CMK (cell line): ENCODE measurements at regions not wholly inside any gene's neighbourhood (a gene's known extent, or its start where the extent isn't known, plus 50 kb on each side); places are given as distances from the start of the nearest gene placed in this dataset.

Experiments used
- DNase-seq: peaks from one replicate; pipeline ENCODE4 v3.0.0-alpha.2; 2010; ENCODE audit warnings: low read depth

- no peak for DNase-seq
These were observed 71.9 kb upstream of the PPARA start for GRCh38 chr22:46078241-46079092.

- no peak for DNase-seq
These were observed 71.0 kb upstream of the PPARA start for GRCh38 chr22:46079093-46079860.

DNA sequence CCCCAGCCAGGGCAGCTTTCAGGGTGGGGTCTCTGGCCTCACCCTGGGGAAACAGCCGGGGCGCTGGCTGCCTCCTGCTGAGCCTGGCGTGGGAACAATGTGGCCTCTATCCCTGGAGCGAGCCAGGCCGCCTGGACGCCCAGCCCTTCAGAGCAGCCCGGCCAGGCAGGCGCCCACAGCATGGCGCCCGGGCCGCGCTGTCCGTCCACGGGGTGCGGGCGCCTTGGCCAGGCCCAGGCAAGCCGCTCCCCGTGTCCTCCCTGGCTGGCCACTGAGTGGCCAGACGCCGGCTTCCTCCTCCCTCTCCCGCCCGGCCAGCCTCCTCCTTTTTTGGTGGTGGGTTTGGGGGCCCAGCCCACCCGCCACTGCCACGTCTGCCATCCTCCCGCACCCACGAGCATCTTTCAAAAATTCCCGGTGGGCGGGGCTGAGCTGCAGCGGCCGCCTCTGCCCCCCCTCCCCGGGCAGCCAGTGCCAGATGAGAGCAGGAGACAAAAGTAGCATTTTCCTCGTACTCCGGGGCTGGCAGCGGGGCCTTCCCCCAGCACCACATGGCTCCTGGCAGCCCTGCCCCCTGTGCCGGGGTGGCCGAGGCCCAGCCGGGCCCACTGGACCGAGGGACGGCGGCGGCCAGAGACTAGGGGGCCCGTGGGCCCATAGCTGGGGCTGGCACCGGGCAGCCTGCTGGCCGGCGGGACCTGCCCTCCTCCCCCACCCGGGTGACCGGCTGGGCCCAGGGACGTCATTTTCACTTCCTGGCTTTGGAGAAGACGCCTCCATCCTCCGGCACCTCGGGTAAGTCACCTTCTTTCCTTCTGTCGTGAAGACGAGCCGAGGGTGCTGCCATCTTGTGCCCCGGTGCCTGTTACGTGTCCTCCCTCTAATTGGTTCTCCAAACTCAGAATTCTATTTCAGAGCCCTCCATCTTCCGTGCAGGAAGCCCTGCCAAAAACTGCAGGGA is 70.2 kb upstream of the PPARA start:
- no peak for DNase-seq

DNA sequence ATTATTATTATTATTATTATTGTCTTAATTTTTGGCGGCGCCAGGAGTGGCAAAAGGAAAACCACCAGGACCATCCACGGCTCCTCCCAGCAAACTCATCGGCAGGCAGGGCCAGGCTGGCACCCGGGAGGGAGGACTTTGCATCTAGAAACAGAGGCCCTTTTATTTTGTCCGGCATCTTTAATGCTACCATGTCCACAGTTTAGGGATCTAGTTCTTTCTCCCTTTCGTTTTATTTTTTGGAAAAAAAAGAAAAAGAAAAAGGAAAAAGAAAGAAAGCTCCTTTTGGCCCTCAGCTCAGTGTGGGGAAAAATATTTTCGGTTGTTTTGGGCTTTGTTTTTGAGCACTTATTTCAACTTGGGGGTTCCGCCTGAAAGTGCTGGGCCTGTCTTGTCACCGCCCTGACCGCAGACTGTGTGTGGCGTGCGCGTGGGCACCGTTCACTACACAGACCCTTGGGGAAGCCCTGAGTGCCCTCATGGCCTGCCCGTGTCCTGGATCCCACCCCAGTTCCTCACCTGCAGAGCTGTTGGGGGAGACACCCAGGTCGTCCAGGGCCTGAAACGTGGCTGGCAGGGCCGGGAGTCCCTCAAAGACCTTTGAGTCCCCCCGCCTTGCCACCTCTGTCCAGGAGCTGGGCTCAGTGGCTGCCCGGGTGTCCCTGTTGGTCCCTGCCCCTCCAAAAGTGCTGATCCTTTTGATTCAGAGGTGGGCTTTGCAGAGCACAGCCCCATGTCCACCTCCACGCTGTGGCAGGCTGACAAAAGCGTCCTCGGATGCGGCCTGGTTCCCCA is 69.1 kb upstream of the PPARA start:
- DNase-seq, result no peak

GRCh38 chr22:46081831-46082210 is 68.5 kb upstream of the PPARA start:
- no peak for DNase-seq

- no peak for DNase-seq
These were observed 67.7 kb upstream of the PPARA start for GRCh38 chr22:46082633-46083032.

DNA sequence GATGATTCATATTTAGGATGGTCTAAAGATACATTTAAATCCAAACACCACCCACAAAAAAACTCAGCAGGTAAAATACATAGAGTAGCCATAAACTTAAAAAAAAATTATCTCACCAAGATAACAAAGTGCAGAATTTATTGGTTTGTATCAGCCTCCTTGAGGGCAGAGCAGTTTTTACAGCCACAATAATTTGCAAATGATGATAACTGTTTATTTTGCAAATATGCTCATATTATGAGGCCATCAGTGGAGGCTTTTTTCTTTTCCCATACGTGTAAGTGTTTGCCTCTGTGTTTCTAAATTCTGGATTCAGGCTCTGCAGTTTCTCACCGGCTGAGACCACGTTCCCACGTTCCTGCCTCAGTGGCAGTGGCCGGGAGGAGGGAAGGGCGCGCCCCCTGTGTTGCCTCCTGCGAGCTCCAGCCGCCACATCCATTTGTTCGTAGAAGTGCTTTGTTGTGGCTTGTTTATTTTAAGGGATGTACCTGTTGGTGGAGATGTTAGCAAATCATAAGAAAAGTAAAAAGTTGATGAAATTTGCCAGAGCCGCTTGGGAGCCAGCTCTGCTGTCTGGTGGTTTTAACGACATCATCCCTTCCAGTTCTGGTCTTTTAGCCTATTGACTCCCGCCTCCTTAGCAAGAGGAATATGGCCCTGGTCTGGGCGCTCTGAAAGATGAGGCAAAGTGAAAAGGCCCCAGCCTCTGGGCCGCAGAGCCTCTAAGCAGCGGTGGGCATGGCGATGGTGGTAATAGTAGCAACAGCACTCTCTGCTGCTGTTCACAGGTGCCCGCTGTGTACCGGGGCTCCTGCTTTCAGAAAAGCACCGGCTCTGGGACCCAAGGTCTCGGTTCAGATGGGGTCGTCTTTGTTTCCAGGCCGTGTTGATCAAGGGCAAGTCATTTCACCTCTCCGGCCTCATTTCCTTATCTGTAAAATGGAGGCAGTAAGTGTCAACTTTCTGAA is 66.7 kb upstream of the PPARA start:
- no peak for DNase-seq

DNA sequence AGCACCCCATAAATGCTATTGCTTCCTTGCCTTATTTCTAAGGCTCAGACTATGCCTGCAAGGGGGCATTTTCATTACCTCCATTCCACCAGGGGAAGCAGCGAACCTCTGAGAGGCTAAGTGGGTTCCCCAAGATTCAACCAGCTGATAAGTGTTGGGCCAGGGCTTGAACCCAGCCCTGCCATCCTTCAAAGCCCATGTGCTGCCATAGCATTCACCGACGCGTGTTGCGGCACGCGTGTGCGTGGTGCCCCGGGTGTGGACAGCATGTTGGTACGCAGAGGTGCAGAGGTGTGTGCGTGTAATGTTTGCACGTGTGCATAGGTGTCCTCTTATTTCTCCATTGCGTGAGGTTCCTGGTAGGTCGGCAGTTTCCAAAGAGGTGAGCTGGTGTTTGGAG is 66.0 kb upstream of the PPARA start:
- DNase-seq, result no peak

- DNase-seq, result no peak
These were observed 65.1 kb upstream of the PPARA start for GRCh38 chr22:46084943-46085827.

- no peak for DNase-seq
These were observed 64.3 kb upstream of the PPARA start for GRCh38 chr22:46085828-46086576.

DNA sequence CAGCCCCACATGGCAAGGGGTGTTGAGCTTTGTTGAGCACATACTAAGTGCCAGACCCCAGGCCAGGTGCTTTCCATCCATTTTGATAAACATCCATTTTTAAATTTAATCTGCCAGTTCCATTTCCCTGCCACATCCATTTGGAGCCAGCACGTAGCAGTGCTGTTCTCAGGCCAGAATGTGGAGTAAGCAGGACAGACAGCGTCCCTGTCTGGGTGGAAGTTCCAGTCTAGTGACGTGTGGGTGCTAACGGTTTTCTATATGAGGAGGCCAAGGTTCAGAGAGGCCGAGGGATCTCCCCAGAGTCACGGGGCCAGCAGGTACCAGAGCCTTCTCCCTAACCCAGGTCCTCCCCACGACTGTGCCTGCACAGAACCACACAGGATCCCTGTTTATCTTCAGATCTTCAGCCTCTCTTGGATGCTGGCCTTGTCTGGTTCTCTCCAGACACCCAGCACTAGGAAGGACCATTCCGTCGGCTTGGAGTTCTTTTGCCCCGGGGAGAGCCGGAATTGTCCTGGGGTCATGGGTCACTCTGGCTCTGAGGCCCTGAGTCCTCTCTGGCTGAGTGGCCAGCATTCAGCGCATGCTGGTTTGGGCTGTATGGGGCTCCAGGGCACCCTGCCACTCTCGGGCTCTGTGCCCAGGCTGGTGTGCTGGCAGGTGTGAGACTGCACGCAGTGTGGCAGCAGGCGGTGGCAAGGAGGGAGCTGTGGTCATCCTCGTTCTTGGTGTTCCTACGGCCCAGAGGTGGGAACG is 63.6 kb upstream of the PPARA start:
- DNase-seq, result no peak

DNA sequence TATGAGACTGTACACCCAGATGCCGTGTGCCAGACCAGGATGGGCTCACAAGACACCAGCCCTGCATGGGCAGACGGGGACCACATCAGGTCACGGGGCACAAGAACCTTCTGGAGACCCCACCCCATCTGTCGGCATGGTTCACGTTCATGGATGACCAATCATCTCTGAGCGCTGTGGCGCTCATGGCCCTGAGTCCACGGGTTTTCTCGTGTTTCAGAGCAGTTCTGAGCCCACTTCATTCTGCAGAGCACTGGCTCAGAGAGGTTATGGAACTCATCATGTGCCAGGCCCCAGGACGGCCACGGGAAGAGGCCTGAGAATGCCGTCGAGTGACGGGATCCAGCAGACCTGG is 63.0 kb upstream of the PPARA start:
- no peak for DNase-seq

DNA sequence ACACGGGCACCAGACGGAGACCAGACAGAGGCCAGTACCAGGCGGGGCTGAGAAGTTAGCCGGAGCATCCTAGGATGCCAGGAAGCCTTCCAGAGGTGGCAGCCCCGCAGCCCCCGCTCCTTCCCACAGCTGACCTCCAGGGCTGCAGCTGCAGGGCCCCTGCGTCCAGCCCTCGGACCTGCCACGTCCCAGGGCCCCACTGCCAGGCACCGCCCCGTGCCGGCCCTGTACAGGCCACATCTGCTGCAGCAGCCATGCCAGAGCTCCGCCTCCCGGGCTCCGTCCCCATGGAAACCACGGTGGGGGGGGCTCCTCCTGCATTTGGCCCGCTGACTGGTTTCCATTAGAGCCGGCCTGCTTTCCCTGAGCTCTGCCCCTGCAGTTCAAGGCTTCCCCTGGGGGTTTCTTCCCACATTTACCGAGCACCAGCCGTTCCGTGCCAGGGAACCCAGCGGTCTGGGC is 62.5 kb upstream of the PPARA start:
- no peak for DNase-seq

GRCh38 chr22:46088541-46089311 is 61.6 kb upstream of the PPARA start:
- DNase-seq, result no peak

- DNase-seq, result no peak
These were observed 60.8 kb upstream of the PPARA start for GRCh38 chr22:46089426-46090035.

- no peak for DNase-seq
These were observed 60.2 kb upstream of the PPARA start for GRCh38 chr22:46090036-46090591.
